T-cell (primary cell): ENCODE measurements at regions not wholly inside any gene's neighbourhood (a gene's known extent, or its start where the extent isn't known, plus 50 kb on each side); places are given as distances from the start of the nearest gene placed in this dataset.

Source experiments
- ATAC-seq, 4 experiments: fragments of 200-7000 bp in 3 of 4; fragments of 150-1000 bp in 1 of 4; cut with Tn5 transposase; replicated peaks in 1 of 4; 1 replicate in 3 of 4; 2 replicates in 1 of 4; pipeline ENCODE4 v1.10.0; 2021; ENCODE audit warnings: moderate library complexity in 3 of 4, mild to moderate bottlenecking in 2 of 4, moderate number of reproducible peaks in 1 of 4
- CTCF ChIA-PET, 2 donors: fragments of 300-600 bp; sonication (Branson Sonifier 250); formaldehyde crosslinking; loops; one replicate each; lab custom pipeline; 2022; ENCODE audit warnings: antibody characterized with exemption in 2 of 2; lab: Charles Lee
- POLR2A ChIA-PET, 2 donors: fragments of 300-600 bp; sonication (Branson Sonifier 250); formaldehyde crosslinking; loops; one replicate each; lab custom pipeline; 2022; ENCODE audit warnings: antibody characterized with exemption in 2 of 2; lab: Charles Lee
- DNase-seq, 35 experiments: peaks; one replicate each; pipeline versions ENCODE4 v3.0.0 to v3.0.0-alpha.2; 2013 to 2023
- H3K27ac ChIP-seq: one replicate; pipeline ENCODE4 v1.5.1; 2013; ENCODE audit warnings: low read length
- H3K27me3 ChIP-seq, 2 experiments: replicated peaks in 1 of 2; 1 replicate in 1 of 2; 2 replicates in 1 of 2; pipeline versions ENCODE4 v1.6.1 to v1.7.0; 2013; ENCODE audit warnings: low read length in 1 of 2, mixed read lengths in 1 of 2; ENCODE audit not compliant: control insufficient read depth in 2 of 2, insufficient read depth in 2 of 2; ENCODE audit errors: extremely low read depth in 1 of 2
- H3K36me3 ChIP-seq, 2 donors: 1 replicate in 1 of 2; 2 replicates in 1 of 2; pipeline versions ENCODE4 v1.6.1 to v1.7.0; 2013; ENCODE audit warnings: low read length in 1 of 2; ENCODE audit not compliant: control insufficient read depth in 2 of 2, insufficient read depth in 1 of 2; ENCODE audit errors: extremely low read depth in 1 of 2
- H3K4me1 ChIP-seq, 2 experiments: 1 replicate in 1 of 2; 2 replicates in 1 of 2; pipeline versions ENCODE4 v1.6.1 to v1.7.0; 2013; ENCODE audit warnings: low read length in 2 of 2, mixed read lengths in 1 of 2; ENCODE audit not compliant: insufficient read depth in 2 of 2, control insufficient read depth in 1 of 2; ENCODE audit errors: extremely low read depth in 1 of 2
- H3K4me3 ChIP-seq, 2 donors: 1 replicate in 1 of 2; 2 replicates in 1 of 2; pipeline versions ENCODE4 v1.5.1 to v1.7.0; 2013; ENCODE audit warnings: mild to moderate bottlenecking in 2 of 2, low read length in 1 of 2, moderate library complexity in 1 of 2; ENCODE audit not compliant: control insufficient read depth in 1 of 2; ENCODE audit errors: extremely low read depth in 1 of 2
- H3K9me3 ChIP-seq: 2 replicates; pipeline ENCODE4 v1.7.0; 2013
- H3K27ac Mint-ChIP-seq, 2 donors: one replicate each; pipeline ENCODE4 v1.8.0; 2020 to 2021; ENCODE audit warnings: mild to moderate bottlenecking in 2 of 2, mixed read lengths in 2 of 2
- H3K27me3 Mint-ChIP-seq, 2 donors: one replicate each; pipeline ENCODE4 v1.8.0; 2021 to 2022; ENCODE audit warnings: mixed read lengths in 2 of 2
- H3K36me3 Mint-ChIP-seq: one replicate; pipeline ENCODE4 v1.8.0; 2021; ENCODE audit warnings: mixed read lengths
- H3K4me1 Mint-ChIP-seq, 3 donors: one replicate each; pipeline ENCODE4 v1.8.0; 2020 to 2022; ENCODE audit warnings: mixed read lengths in 3 of 3, mild to moderate bottlenecking in 1 of 3
- H3K4me3 Mint-ChIP-seq, 3 donors: one replicate each; pipeline ENCODE4 v1.8.0; 2020 to 2022; ENCODE audit warnings: mild to moderate bottlenecking in 3 of 3, mixed read lengths in 3 of 3, moderate library complexity in 3 of 3
- H3K9me3 Mint-ChIP-seq, 3 donors: one replicate each; pipeline ENCODE4 v1.8.0; 2020 to 2022; ENCODE audit warnings: mixed read lengths in 3 of 3
- WGBS: methylation state at CpG from one replicate; pipeline ENCODE4 v1.1.5; 2013; ENCODE audit warnings: missing lambda C conversion rate; ENCODE audit not compliant: insufficient coverage; 5-methylcytosine and 5-hydroxymethylcytosine counted together

GRCh38 chr18:61001138-61001537 is 332.1 kb upstream of the CDH20 start:
- H3K27ac Mint-ChIP-seq, result no peak overlapping the region
- Histone ChIP-seq H3K9me3 (no peaks in the 10 kb centered on the region), H3K27me3 (no peaks in the 10 kb centered on the region), H3K36me3 (no peaks in the 10 kb centered on the region), H3K27ac (no peak overlapping the region), H3K4me1 (no peaks in the 10 kb centered on the region), H3K4me3 (no peak overlapping the region)
- no peaks in the 10 kb centered on the region for H3K27me3 Mint-ChIP-seq
- ATAC-seq, result no peak
- H3K36me3 Mint-ChIP-seq, result no peaks in the 10 kb centered on the region
- CTCF ChIA-PET, result no interaction called here
- H3K4me3 Mint-ChIP-seq, result no peak overlapping the region
- WGBS, result no CpG with 5 or more reads among the region's 2 CpGs
- peaks cover 0 to 11% (median 3%) of the 10 kb centered on the region in 3 donors for H3K9me3 Mint-ChIP-seq
- H3K4me1 Mint-ChIP-seq, result no peaks in the 10 kb centered on the region
- no peak for DNase-seq
- POLR2A ChIA-PET, result no interaction called here

GRCh38 chr18:61006687-61007224 is 326.5 kb upstream of the CDH20 start:
- ATAC-seq, result no peak
- Mint-ChIP-seq H3K27ac (no peak overlapping the region), H3K27me3 (no peaks in the 10 kb centered on the region), H3K36me3 (no peaks in the 10 kb centered on the region), H3K9me3 (peaks cover 0 to 3% (median 0%) of the 10 kb centered on the region in 3 donors), H3K4me3 (no peak overlapping the region), H3K4me1 (no peaks in the 10 kb centered on the region)
- 76% methylated on average over 4 of the region's 4 CpGs for WGBS
- DNase-seq, result no peak
- no peaks in the 10 kb centered on the region for H3K4me1 ChIP-seq
- H3K4me3 ChIP-seq, result no peak overlapping the region
- H3K36me3 ChIP-seq, result no peaks in the 10 kb centered on the region
- H3K27ac ChIP-seq, result no peak overlapping the region
- POLR2A ChIA-PET, result no interaction called here
- no peaks in the 10 kb centered on the region for H3K27me3 ChIP-seq
- no peaks in the 10 kb centered on the region for H3K9me3 ChIP-seq
- CTCF ChIA-PET, result no interaction called here

- Mint-ChIP-seq H3K4me3 (no peak overlapping the region), H3K36me3 (no peaks in the 10 kb centered on the region), H3K27me3 (no peaks in the 10 kb centered on the region), H3K9me3 (peaks cover 7 to 32% (median 8%) of the 10 kb centered on the region in 3 donors), H3K27ac (no peak overlapping the region), H3K4me1 (no peaks in the 10 kb centered on the region)
- ChIA-PET CTCF (no interaction called here), POLR2A (no interaction called here)
- WGBS, result no CpG with 5 or more reads among the region's 3 CpGs
- Histone ChIP-seq H3K36me3 (no peaks in the 10 kb centered on the region), H3K27ac (no peak overlapping the region), H3K4me3 (no peak overlapping the region), H3K4me1 (no peaks in the 10 kb centered on the region), H3K9me3 (no peaks in the 10 kb centered on the region), H3K27me3 (no peaks in the 10 kb centered on the region)
- DNase-seq (no peak), ATAC-seq (no peak)
Observed at GRCh38 chr18:61019338-61020301, 313.6 kb upstream of the CDH20 start.

GRCh38 chr18:61025596-61025995 is 307.6 kb upstream of the CDH20 start:
- H3K27ac Mint-ChIP-seq, result no peak overlapping the region
- peaks cover 17 to 42% (median 23%) of the 10 kb centered on the region in 3 donors for H3K9me3 Mint-ChIP-seq
- ChIA-PET CTCF (no interaction called here), POLR2A (no interaction called here)
- H3K27me3 Mint-ChIP-seq, result no peaks in the 10 kb centered on the region
- no peaks in the 10 kb centered on the region for H3K4me1 ChIP-seq
- H3K4me3 ChIP-seq, result no peak overlapping the region
- no peaks in the 10 kb centered on the region for H3K36me3 Mint-ChIP-seq
- no peaks in the 10 kb centered on the region for H3K27me3 ChIP-seq
- H3K27ac ChIP-seq, result no peak overlapping the region
- ATAC-seq, result no peak
- H3K9me3 ChIP-seq, result no peaks in the 10 kb centered on the region
- no peak overlapping the region for H3K4me3 Mint-ChIP-seq
- WGBS, result no CpG with 5 or more reads among the region's 1 CpG
- no peaks in the 10 kb centered on the region for H3K36me3 ChIP-seq
- no peak for DNase-seq
- H3K4me1 Mint-ChIP-seq, result no peaks in the 10 kb centered on the region

GRCh38 chr18:61031626-61032025 is 301.6 kb upstream of the CDH20 start:
- no peak for DNase-seq
- Histone ChIP-seq H3K27me3 (no peaks in the 10 kb centered on the region), H3K27ac (no peak overlapping the region), H3K4me1 (no peaks in the 10 kb centered on the region), H3K36me3 (no peaks in the 10 kb centered on the region), H3K4me3 (no peak overlapping the region), H3K9me3 (no peaks in the 10 kb centered on the region)
- CTCF ChIA-PET, result no interaction called here
- Mint-ChIP-seq H3K36me3 (no peaks in the 10 kb centered on the region), H3K4me3 (no peak overlapping the region), H3K27ac (no peak overlapping the region), H3K27me3 (no peaks in the 10 kb centered on the region), H3K9me3 (peaks cover 6 to 17% (median 14%) of the 10 kb centered on the region in 3 donors), H3K4me1 (no peaks in the 10 kb centered on the region)
- no peak for ATAC-seq
- POLR2A ChIA-PET, result no interaction called here
- WGBS, result no CpG with 5 or more reads among the region's 2 CpGs

GRCh38 chr18:61034580-61034979 is 298.6 kb upstream of the CDH20 start:
- ATAC-seq (no peak), DNase-seq (no peak)
- ChIA-PET POLR2A (no interaction called here), CTCF (no interaction called here)
- no peaks in the 10 kb centered on the region for H3K4me1 ChIP-seq
- H3K36me3 ChIP-seq, result no peaks in the 10 kb centered on the region
- Mint-ChIP-seq H3K27me3 (no peaks in the 10 kb centered on the region), H3K27ac (no peak overlapping the region), H3K4me3 (no peak overlapping the region), H3K9me3 (peaks cover 4 to 13% (median 5%) of the 10 kb centered on the region in 3 donors), H3K4me1 (no peaks in the 10 kb centered on the region), H3K36me3 (no peaks in the 10 kb centered on the region)
- no peaks in the 10 kb centered on the region for H3K27me3 ChIP-seq
- 79% methylated on average over 2 of the region's 2 CpGs for WGBS
- H3K4me3 ChIP-seq, result no peak overlapping the region
- no peaks in the 10 kb centered on the region for H3K9me3 ChIP-seq
- no peak overlapping the region for H3K27ac ChIP-seq
